ENCODE measurements at regions not wholly inside any gene's neighbourhood (a gene's known extent, or its start where the extent isn't known, plus 50 kb on each side); places are given as distances from the start of the nearest gene placed in this dataset.

DNA sequence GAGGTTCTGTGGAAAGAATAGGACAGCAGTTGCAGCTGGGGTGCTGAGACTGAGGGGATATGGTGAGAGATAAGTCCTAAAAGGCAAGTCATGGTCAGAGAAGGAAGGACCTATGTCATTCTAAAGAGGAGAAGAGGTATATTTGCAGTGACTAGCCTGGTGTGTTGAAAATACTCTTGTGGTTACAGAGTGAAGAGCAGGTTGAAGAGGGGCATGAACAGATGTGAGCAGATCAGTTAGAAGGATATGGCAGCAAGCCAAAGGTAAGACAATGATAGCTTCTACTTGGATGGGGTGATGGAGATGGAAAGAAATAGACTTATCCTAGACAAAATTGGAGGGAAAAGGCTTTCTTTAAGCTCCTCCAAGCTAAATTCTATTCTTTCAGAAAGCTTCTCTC is 469.8 kb upstream of the CPEB2 start:
- Mint-ChIP-seq H3K27ac (no peak overlapping the region), H3K4me3 (no peak overlapping the region), H3K9me3 (no peaks in the 10 kb centered on the region)

GRCh38 chr4:14539246-14539645 is 463.0 kb upstream of the CPEB2 start:
- peaks cover 18% of the 10 kb centered on the region for H3K9me3 Mint-ChIP-seq
- H3K36me3 Mint-ChIP-seq (ENCODE audit: low read depth), result no peaks in the 10 kb centered on the region
- peaks cover 9% of the 10 kb centered on the region for H3K27me3 Mint-ChIP-seq
- no peak overlapping the region for H3K4me3 Mint-ChIP-seq
- no peak overlapping the region for H3K27ac Mint-ChIP-seq
- no peaks in the 10 kb centered on the region for H3K4me1 Mint-ChIP-seq (ENCODE audit: low read depth)

More for the DNA sequence above, 469.8 kb upstream of the CPEB2 start:
- H3K4me1 Mint-ChIP-seq (ENCODE audit: low read depth), result no peaks in the 10 kb centered on the region
- no peaks in the 10 kb centered on the region for H3K36me3 Mint-ChIP-seq (ENCODE audit: low read depth)
- H3K27me3 Mint-ChIP-seq, result no peaks in the 10 kb centered on the region

GRCh38 chr4:14545163-14545562 is 457.1 kb upstream of the CPEB2 start:
- no peaks in the 10 kb centered on the region for H3K36me3 Mint-ChIP-seq (ENCODE audit: low read depth)
- H3K27me3 Mint-ChIP-seq, result peaks cover 8% of the 10 kb centered on the region
- H3K4me3 Mint-ChIP-seq, result no peak overlapping the region
- no peaks in the 10 kb centered on the region for H3K4me1 Mint-ChIP-seq (ENCODE audit: low read depth)
- peaks cover 10% of the 10 kb centered on the region for H3K9me3 Mint-ChIP-seq
- H3K27ac Mint-ChIP-seq, result no peak overlapping the region

DNA sequence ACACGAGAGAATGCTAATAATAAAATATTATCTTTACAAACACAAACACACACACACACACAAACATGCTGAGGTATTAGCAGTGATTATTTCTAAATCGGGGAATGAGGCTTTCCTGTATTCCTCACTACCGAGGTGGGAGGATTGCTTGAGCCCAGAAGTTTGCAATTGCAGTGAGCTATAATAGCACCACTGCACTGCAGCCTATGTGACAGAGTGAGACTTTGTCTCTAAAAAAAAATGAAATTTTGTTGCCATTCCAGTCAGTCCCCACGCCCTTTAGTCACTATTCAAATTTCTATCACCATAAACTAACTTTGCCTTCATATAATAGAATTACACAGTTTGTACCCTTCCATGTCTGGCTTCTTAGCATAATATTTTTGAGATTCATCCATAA is 456.5 kb upstream of the CPEB2 start:
- Mint-ChIP-seq H3K27me3 (peaks cover 4% of the 10 kb centered on the region), H3K4me3 (no peak overlapping the region), H3K9me3 (peaks cover 8% of the 10 kb centered on the region), H3K4me1 (ENCODE audit: low read depth) (no peaks in the 10 kb centered on the region), H3K27ac (no peak overlapping the region), H3K36me3 (ENCODE audit: low read depth) (no peaks in the 10 kb centered on the region)

DNA sequence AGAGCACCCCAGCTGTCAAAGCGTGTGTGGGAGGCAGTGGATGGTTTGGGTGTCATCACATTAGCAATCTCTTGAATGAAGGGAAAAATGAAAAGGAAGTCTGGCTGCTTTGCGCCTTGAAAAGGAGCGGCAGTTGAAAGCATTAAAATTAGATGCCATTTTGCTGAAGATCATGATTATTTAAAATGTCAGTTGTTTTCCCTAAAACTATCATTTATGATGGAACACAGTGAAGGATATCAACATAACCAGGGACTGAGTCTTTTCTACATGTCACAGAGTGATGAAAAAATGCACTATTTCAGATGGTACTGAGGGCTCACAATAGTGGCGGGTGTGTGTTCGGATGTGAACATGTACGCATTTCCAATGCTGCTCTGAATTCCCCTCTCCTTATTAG is 450.2 kb upstream of the CPEB2 start:
- Mint-ChIP-seq H3K4me3 (no peak overlapping the region), H3K4me1 (ENCODE audit: low read depth) (no peaks in the 10 kb centered on the region), H3K36me3 (ENCODE audit: low read depth) (no peaks in the 10 kb centered on the region), H3K27ac (no peak overlapping the region), H3K9me3 (no peaks in the 10 kb centered on the region), H3K27me3 (no peaks in the 10 kb centered on the region)

GRCh38 chr4:14559646-14560045 is 442.6 kb upstream of the CPEB2 start:
- H3K4me1 Mint-ChIP-seq (ENCODE audit: low read depth), result no peaks in the 10 kb centered on the region
- H3K4me3 Mint-ChIP-seq, result no peak overlapping the region
- no peaks in the 10 kb centered on the region for H3K27me3 Mint-ChIP-seq
- no peak overlapping the region for H3K27ac Mint-ChIP-seq
- H3K9me3 Mint-ChIP-seq, result peaks cover 2% of the 10 kb centered on the region
- H3K36me3 Mint-ChIP-seq (ENCODE audit: low read depth), result no peaks in the 10 kb centered on the region

- Mint-ChIP-seq H3K4me1 (ENCODE audit: low read depth) (no peaks in the 10 kb centered on the region), H3K9me3 (peaks cover 4% of the 10 kb centered on the region), H3K36me3 (ENCODE audit: low read depth) (no peaks in the 10 kb centered on the region), H3K4me3 (no peak overlapping the region), H3K27me3 (no peaks in the 10 kb centered on the region), H3K27ac (no peak overlapping the region)
Observed at GRCh38 chr4:14560577-14560976, 441.7 kb upstream of the CPEB2 start.

DNA sequence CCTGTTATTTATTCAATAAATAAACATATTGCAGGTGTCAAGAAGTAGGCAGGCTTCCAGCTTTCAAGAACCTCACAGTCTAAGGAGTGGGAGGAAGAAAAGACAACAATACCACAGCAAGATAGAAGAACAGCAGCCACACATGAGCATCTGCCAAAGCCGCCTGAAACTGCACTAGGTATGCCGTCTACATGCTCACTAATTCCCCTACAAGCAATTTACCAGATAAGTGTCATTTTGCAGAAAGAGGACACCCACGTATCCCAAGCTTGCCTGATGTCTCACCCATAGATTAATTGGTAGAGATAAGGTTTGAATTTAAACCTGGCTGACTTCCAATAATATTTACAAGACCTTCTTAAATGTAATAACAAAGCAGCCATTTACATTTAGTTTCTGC is 439.4 kb upstream of the CPEB2 start:
- Mint-ChIP-seq H3K4me1 (ENCODE audit: low read depth) (no peaks in the 10 kb centered on the region), H3K27me3 (no peaks in the 10 kb centered on the region), H3K4me3 (no peak overlapping the region), H3K27ac (no peak overlapping the region), H3K36me3 (ENCODE audit: low read depth) (no peaks in the 10 kb centered on the region), H3K9me3 (peaks cover 4% of the 10 kb centered on the region)

GRCh38 chr4:14564281-14564680 is 438.0 kb upstream of the CPEB2 start:
- H3K9me3 Mint-ChIP-seq, result peaks cover 4% of the 10 kb centered on the region
- no peaks in the 10 kb centered on the region for H3K27me3 Mint-ChIP-seq
- H3K4me3 Mint-ChIP-seq, result no peak overlapping the region
- H3K36me3 Mint-ChIP-seq (ENCODE audit: low read depth), result no peaks in the 10 kb centered on the region
- no peak overlapping the region for H3K27ac Mint-ChIP-seq
- no peaks in the 10 kb centered on the region for H3K4me1 Mint-ChIP-seq (ENCODE audit: low read depth)

DNA sequence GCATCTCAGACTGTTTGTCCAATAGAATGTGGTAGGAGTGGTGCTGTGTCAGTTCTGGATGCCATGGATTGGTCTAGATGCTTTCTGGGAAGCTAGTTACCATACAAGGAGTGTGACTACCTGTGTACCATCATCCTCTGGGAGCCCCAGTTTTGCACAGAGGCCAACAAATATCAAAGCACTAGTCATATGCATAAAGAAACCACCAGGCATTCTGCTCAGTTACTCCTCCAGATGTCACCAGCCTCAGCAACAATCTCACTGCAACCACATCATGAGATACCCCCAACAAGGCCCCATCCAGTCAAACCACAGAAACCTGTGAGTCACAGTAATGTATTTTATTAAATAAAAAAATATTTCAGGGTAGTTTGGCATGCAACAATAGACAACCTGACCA is 435.8 kb upstream of the CPEB2 start:
- peaks cover 4% of the 10 kb centered on the region for H3K9me3 Mint-ChIP-seq
- no peak overlapping the region for H3K27ac Mint-ChIP-seq
- no peak overlapping the region for H3K4me3 Mint-ChIP-seq
- H3K36me3 Mint-ChIP-seq (ENCODE audit: low read depth), result no peaks in the 10 kb centered on the region
- no peaks in the 10 kb centered on the region for H3K4me1 Mint-ChIP-seq (ENCODE audit: low read depth)
- H3K27me3 Mint-ChIP-seq, result no peaks in the 10 kb centered on the region

DNA sequence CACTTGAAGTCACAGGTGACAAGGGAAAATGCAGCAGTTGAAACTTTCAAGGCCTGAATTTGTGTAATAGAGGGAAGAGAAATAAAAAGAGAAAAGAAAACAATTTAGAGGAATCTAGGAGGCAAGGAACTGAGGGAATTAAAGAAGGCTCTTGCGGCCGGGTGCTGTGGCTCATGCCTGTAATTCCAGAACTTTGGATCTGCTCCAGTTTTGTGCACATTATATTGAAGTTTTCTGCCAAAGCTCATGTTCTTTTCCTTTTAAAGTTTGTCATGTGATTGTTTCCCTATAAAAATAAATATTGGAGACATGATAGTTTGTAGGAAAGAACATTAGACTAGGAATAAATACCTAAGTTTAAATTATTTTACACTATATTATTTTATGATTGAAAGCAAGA is 433.9 kb upstream of the CPEB2 start:
- H3K4me1 Mint-ChIP-seq (ENCODE audit: low read depth), result no peaks in the 10 kb centered on the region
- no peak overlapping the region for H3K27ac Mint-ChIP-seq
- H3K4me3 Mint-ChIP-seq, result no peak overlapping the region
- peaks cover 4% of the 10 kb centered on the region for H3K9me3 Mint-ChIP-seq
- H3K27me3 Mint-ChIP-seq, result no peaks in the 10 kb centered on the region
- no peaks in the 10 kb centered on the region for H3K36me3 Mint-ChIP-seq (ENCODE audit: low read depth)

DNA sequence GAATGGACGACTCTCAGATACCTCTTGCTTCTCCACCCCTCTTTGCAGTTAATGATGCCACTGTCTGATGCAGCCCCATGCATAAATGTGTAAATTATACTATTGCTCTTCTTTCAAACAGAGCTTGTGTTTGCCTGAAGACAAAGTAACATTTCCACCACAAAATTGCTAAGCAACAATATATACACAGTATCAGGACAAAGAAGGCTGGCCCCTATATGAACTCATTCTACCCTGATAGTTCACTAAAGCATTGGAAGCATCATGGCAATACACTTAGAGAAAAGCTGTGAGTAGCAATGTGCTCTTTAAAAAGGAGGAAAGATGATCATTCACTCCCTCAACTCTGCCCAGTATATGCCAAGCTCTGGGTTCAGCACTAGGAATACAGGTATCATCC is 427.0 kb upstream of the CPEB2 start:
- H3K9me3 Mint-ChIP-seq, result no peaks in the 10 kb centered on the region
- no peak overlapping the region for H3K4me3 Mint-ChIP-seq
- peaks cover 6% of the 10 kb centered on the region for H3K27me3 Mint-ChIP-seq
- H3K27ac Mint-ChIP-seq, result no peak overlapping the region
- H3K36me3 Mint-ChIP-seq (ENCODE audit: low read depth), result no peaks in the 10 kb centered on the region
- H3K4me1 Mint-ChIP-seq (ENCODE audit: low read depth), result no peaks in the 10 kb centered on the region

GRCh38 chr4:14575919-14576318 is 426.4 kb upstream of the CPEB2 start:
- Mint-ChIP-seq H3K4me3 (no peak overlapping the region), H3K27ac (no peak overlapping the region), H3K27me3 (peaks cover 6% of the 10 kb centered on the region), H3K4me1 (ENCODE audit: low read depth) (no peaks in the 10 kb centered on the region), H3K36me3 (ENCODE audit: low read depth) (no peaks in the 10 kb centered on the region), H3K9me3 (no peaks in the 10 kb centered on the region)

- Mint-ChIP-seq H3K4me1 (ENCODE audit: low read depth) (no peaks in the 10 kb centered on the region), H3K27ac (no peak overlapping the region), H3K27me3 (peaks cover 9% of the 10 kb centered on the region), H3K36me3 (ENCODE audit: low read depth) (no peaks in the 10 kb centered on the region), H3K4me3 (no peak overlapping the region), H3K9me3 (no peaks in the 10 kb centered on the region)
Observed at GRCh38 chr4:14580061-14580460, 422.2 kb upstream of the CPEB2 start.

- peaks cover 13% of the 10 kb centered on the region for H3K27me3 Mint-ChIP-seq
- no peaks in the 10 kb centered on the region for H3K36me3 Mint-ChIP-seq (ENCODE audit: low read depth)
- peaks cover 4% of the 10 kb centered on the region for H3K9me3 Mint-ChIP-seq
- H3K4me3 Mint-ChIP-seq, result no peak overlapping the region
- H3K27ac Mint-ChIP-seq, result no peak overlapping the region
- H3K4me1 Mint-ChIP-seq (ENCODE audit: low read depth), result no peaks in the 10 kb centered on the region
Observed at GRCh38 chr4:14581741-14582140, 420.5 kb upstream of the CPEB2 start.

GRCh38 chr4:14582677-14583076 is 419.6 kb upstream of the CPEB2 start:
- Mint-ChIP-seq H3K4me1 (ENCODE audit: low read depth) (no peaks in the 10 kb centered on the region), H3K36me3 (ENCODE audit: low read depth) (no peaks in the 10 kb centered on the region), H3K9me3 (peaks cover 4% of the 10 kb centered on the region), H3K27ac (no peak overlapping the region), H3K4me3 (no peak overlapping the region), H3K27me3 (peaks cover 13% of the 10 kb centered on the region)

- Mint-ChIP-seq H3K36me3 (ENCODE audit: low read depth) (no peaks in the 10 kb centered on the region), H3K4me3 (no peak overlapping the region), H3K27me3 (peaks cover 13% of the 10 kb centered on the region), H3K9me3 (peaks cover 4% of the 10 kb centered on the region), H3K4me1 (ENCODE audit: low read depth) (no peaks in the 10 kb centered on the region), H3K27ac (no peak overlapping the region)
Observed at GRCh38 chr4:14583331-14583730, 418.9 kb upstream of the CPEB2 start.

Measured in stimulated activated naive CD8-positive, alpha-beta T cell treated with anti-CD3 and anti-CD28 coated beads, Interleukin-15, Interleukin-2, amounts not matched to agents 100 ng/mL and 50 ng/mL, for 24 hours (primary cell).